B cell (primary cell): ENCODE measurements at regions not wholly inside any gene's neighbourhood (a gene's known extent, or its start where the extent isn't known, plus 50 kb on each side); places are given as distances from the start of the nearest gene placed in this dataset.

ENCODE experiments used
- ATAC-seq: fragments of 200-7000 bp; cut with Tn5 transposase; one replicate; pipeline ENCODE4 v1.10.0; 2021; ENCODE audit warnings: low read depth, mild to moderate bottlenecking, moderate number of reproducible peaks, moderate library complexity
- CTCF ChIA-PET: fragments of 350-600 bp; sonication (Branson Sonifier 250); formaldehyde crosslinking; loops from one replicate; lab custom pipeline; 2021; ENCODE audit warnings: antibody characterized with exemption, inconsistent platforms; lab: Charles Lee
- POLR2A ChIA-PET: fragments of 350-600 bp; sonication (Branson Sonifier 250); formaldehyde crosslinking; loops from one replicate; lab custom pipeline; 2021; ENCODE audit warnings: antibody characterized with exemption; lab: Charles Lee
- DNase-seq: peaks from one replicate; pipeline ENCODE4 v3.0.0; 2013
- H2AFZ ChIP-seq: 2 replicates; pipeline ENCODE4 v1.6.1; 2012; ENCODE audit warnings: mild to moderate bottlenecking, low read depth, low read length; ENCODE audit not compliant: insufficient read depth, poor library complexity, severe bottlenecking
- H3K27ac ChIP-seq, 2 donors: 1 replicate in 1 of 2; 2 replicates in 1 of 2; pipeline ENCODE4 v1.5.1; 2012 to 2013; ENCODE audit warnings: low read length in 2 of 2, mild to moderate bottlenecking in 2 of 2, moderate library complexity in 1 of 2
- H3K27me3 ChIP-seq, 4 experiments: fragments of 200-600 bp in 1 of 4; sonication (generic) in 1 of 4; replicated peaks in 1 of 4; 1 replicate in 2 of 4; 2 replicates in 2 of 4; pipeline versions ENCODE4 v1.6.1 to v1.7.0; 2013 to 2016; ENCODE audit warnings: low read length in 3 of 4, mild to moderate bottlenecking in 2 of 4, mixed read lengths in 1 of 4, moderate library complexity in 1 of 4; ENCODE audit not compliant: insufficient read depth in 4 of 4, control insufficient read depth in 3 of 4; ENCODE audit errors: control extremely low read depth in 1 of 4
- H3K36me3 ChIP-seq, 2 experiments: replicated peaks in 1 of 2; 1 replicate in 1 of 2; 2 replicates in 1 of 2; pipeline versions ENCODE4 v1.6.1 to v1.7.1; 2013; ENCODE audit warnings: low read length in 1 of 2; ENCODE audit not compliant: insufficient read depth in 2 of 2, control insufficient read depth in 1 of 2; ENCODE audit errors: control extremely low read depth in 1 of 2, extremely low read depth in 1 of 2
- H3K4me1 ChIP-seq, 2 donors: fragments of 200-600 bp in 1 of 2; sonication (generic) in 1 of 2; 1 replicate in 1 of 2; 2 replicates in 1 of 2; pipeline versions ENCODE4 v1.5.1 to v1.6.1; 2013 to 2017; ENCODE audit warnings: low read length in 2 of 2; ENCODE audit not compliant: control insufficient read depth in 2 of 2, insufficient read depth in 2 of 2
- H3K4me2 ChIP-seq: replicated peaks from 2 replicates; pipeline ENCODE3; 2012; ENCODE audit warnings: mild to moderate bottlenecking, low read depth, low read length; ENCODE audit not compliant: poor library complexity, severe bottlenecking
- H3K4me3 ChIP-seq, 5 experiments: fragments of 200-600 bp in 1 of 5; sonication (generic) in 1 of 5; 1 replicate in 3 of 5; 2 replicates in 2 of 5; pipeline versions ENCODE4 v1.5.1 to v1.7.0; 2011 to 2016; ENCODE audit warnings: low read length in 4 of 5, mild to moderate bottlenecking in 4 of 5, low read depth in 2 of 5, control low read depth in 1 of 5, moderate library complexity in 1 of 5; ENCODE audit not compliant: insufficient read depth in 1 of 5; ENCODE audit errors: control extremely low read depth in 1 of 5, extremely low read depth in 1 of 5
- H3K79me2 ChIP-seq: fragments of 200-600 bp; sonication (generic); one replicate; pipeline ENCODE4 v1.6.0; 2016; ENCODE audit warnings: low read length; ENCODE audit not compliant: control insufficient read depth, insufficient read depth
- H3K9ac ChIP-seq: fragments of 200-600 bp; sonication (generic); 2 replicates; pipeline ENCODE4 v1.6.1; 2017; ENCODE audit warnings: mild to moderate bottlenecking, low read length, moderate library complexity
- H3K9me3 ChIP-seq, 3 donors: one replicate each; pipeline versions ENCODE4 v1.6.1 to v1.7.1; 2013; ENCODE audit warnings: low read length in 2 of 3; ENCODE audit not compliant: control insufficient read depth in 2 of 3, insufficient read depth in 1 of 3; ENCODE audit errors: control extremely low read depth in 1 of 3
- H4K20me1 ChIP-seq: 2 replicates; pipeline ENCODE4 v1.6.0; 2012; ENCODE audit warnings: mild to moderate bottlenecking, low read length; ENCODE audit not compliant: insufficient read depth, control insufficient read depth, poor library complexity, severe bottlenecking
- H3K27ac Mint-ChIP-seq: one replicate; pipeline ENCODE4 v1.8.0; 2021; ENCODE audit warnings: mixed read lengths
- H3K27me3 Mint-ChIP-seq: one replicate; pipeline ENCODE4 v1.8.0; 2021; ENCODE audit warnings: mixed read lengths
- H3K4me1 Mint-ChIP-seq: one replicate; pipeline ENCODE4 v1.8.0; 2021; ENCODE audit warnings: mixed read lengths
- H3K4me3 Mint-ChIP-seq: one replicate; pipeline ENCODE4 v1.8.0; 2021; ENCODE audit warnings: mixed read lengths
- H3K9me3 Mint-ChIP-seq: one replicate; pipeline ENCODE4 v1.8.0; 2022; ENCODE audit warnings: mixed read lengths; ENCODE audit not compliant: insufficient read depth
- CTCF ChIP-seq: fragments of 200-600 bp; IDR thresholded peaks from one replicate; pipeline ENCODE4 v1.8.0; 2022; ENCODE audit warnings: antibody characterized with exemption, mild to moderate bottlenecking
- EZH2 ChIP-seq: IDR thresholded peaks from 2 replicates; pipeline ENCODE4 v1.6.1; 2012; ENCODE audit warnings: borderline replicate concordance, low read depth, mild to moderate bottlenecking, moderate library complexity, low read length; ENCODE audit not compliant: insufficient read depth, poor library complexity, severe bottlenecking
- WGBS: methylation state at CpG from one replicate; pipeline ENCODE4 v1.1.5; 2013; ENCODE audit warnings: missing lambda C conversion rate; ENCODE audit not compliant: insufficient coverage; 5-methylcytosine and 5-hydroxymethylcytosine counted together
- intact Hi-C: fragments of 100-400 bp; cut with micrococcal nuclease; formaldehyde crosslinking; loops from one replicate; pipeline ENCODE4 v1.10.0; 2022

DNA sequence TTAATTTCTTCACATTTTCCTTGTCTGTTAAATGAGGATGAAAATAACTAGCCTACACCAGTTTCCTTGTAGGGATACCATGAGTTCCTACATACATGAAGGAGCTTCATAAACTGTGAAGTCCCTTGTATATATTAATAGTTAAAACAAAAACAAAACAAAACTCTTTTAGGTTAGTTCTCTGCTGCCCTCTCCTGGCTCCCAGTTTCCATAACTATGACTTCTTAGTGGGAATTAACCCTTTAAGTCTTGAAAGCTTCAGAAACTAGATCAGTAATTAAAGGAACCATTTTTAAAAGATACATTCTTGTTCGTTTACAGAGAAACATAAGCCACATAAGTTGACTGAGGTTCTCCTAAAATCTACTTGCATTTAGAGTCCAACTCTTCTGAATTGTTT lies 500.0 kb upstream of the C9orf72 start:
- Histone ChIP-seq H3K27ac (no peak overlapping the region), H4K20me1 (no peaks in the 10 kb centered on the region), H3K4me2 (no peak overlapping the region), H3K9me3 (no peaks in the 10 kb centered on the region), H3K27me3 (no peaks in the 10 kb centered on the region), H3K4me1 (no peaks in the 10 kb centered on the region), H3K4me3 (no peak overlapping the region), H3K79me2 (no peaks in the 10 kb centered on the region), H2AFZ (no peak overlapping the region), H3K36me3 (no peaks in the 10 kb centered on the region), H3K9ac (no peak overlapping the region)
- CTCF ChIA-PET: no interaction called here
- Mint-ChIP-seq H3K27me3 (no peaks in the 10 kb centered on the region), H3K27ac (no peak overlapping the region), H3K4me1 (no peaks in the 10 kb centered on the region), H3K4me3 (no peak overlapping the region), H3K9me3 (no peaks in the 10 kb centered on the region)
- no CpG with 5 or more reads among the region's 1 CpG for WGBS
- POLR2A ChIA-PET: no interaction called here
- intact Hi-C loops: no loop called here
- no peak for TF ChIP-seq EZH2
- no peak for TF ChIP-seq CTCF
- ATAC-seq (no peak), DNase-seq (no peak)

GRCh38 chr9:28079677-28080076 lies 506.4 kb upstream of the C9orf72 start:
- H3K27me3 ChIP-seq: no peaks in the 10 kb centered on the region
- TF ChIP-seq EZH2: no peak
- intact Hi-C loops: no loop called here
- no peaks in the 10 kb centered on the region for H3K9me3 ChIP-seq
- DNase-seq (no peak), ATAC-seq (no peak)
- Mint-ChIP-seq H3K9me3 (no peaks in the 10 kb centered on the region), H3K27me3 (no peaks in the 10 kb centered on the region), H3K4me1 (no peaks in the 10 kb centered on the region), H3K27ac (no peak overlapping the region), H3K4me3 (no peak overlapping the region)
- no peaks in the 10 kb centered on the region for H4K20me1 ChIP-seq
- no peak overlapping the region for H3K4me3 ChIP-seq
- no peaks in the 10 kb centered on the region for H3K36me3 ChIP-seq
- H3K9ac ChIP-seq: no peak overlapping the region
- H3K4me1 ChIP-seq: no peaks in the 10 kb centered on the region
- H3K27ac ChIP-seq: no peak overlapping the region
- WGBS: 97% methylated on average over 3 of the region's 3 CpGs
- CTCF ChIA-PET: no interaction called here
- H2AFZ ChIP-seq: no peak overlapping the region
- POLR2A ChIA-PET: no interaction called here
- H3K79me2 ChIP-seq: no peaks in the 10 kb centered on the region
- H3K4me2 ChIP-seq: no peak overlapping the region
